ENCODE measurements at regions not wholly inside any gene's neighbourhood (a gene's known extent, or its start where the extent isn't known, plus 50 kb on each side); places are given as distances from the start of the nearest gene placed in this dataset.
A peak's percentile ranks its signal among the peaks of the same experiment; 100 is the strongest.

DNA sequence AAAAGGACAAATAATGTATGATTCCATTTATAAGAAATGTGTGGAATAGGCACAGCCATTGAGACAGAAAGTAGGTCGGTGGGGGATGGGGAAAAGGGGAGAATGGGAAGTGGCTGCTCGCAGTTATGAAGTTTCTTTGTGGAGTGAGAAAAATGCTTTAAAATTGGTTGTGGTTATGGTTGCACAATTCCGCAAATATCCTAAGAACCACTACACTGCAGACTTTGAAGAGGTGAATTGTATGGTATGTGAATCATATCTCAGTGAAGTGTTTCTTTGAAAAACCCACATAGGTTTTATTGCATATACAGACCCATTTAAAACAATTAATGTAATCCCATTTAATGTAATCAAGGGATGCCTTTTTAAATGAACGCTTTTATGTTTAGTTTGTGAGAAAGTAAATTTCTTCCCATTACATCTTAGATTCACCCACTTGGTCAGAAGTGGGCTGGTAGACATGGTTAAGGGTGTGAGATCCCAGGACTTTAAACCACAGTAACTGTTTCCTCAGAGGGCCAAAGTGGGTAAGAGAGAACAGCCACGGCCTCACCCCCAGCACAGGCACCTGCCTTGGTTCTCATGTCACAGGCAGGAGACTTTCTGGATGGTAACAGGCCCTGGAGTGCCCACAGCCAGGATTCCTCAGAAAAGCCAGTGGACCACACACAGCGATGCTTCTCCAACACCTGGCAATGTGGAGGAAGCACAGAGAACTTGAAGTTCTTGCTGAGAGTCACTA is 119.3 kb upstream of the GJB6 start:
- no peak for DNase-seq (ENCODE audit: low spot score)

GRCh38 chr13:20350819-20351218 is 118.7 kb upstream of the GJB6 start:
- no peak for DNase-seq (ENCODE audit: low spot score)

GRCh38 chr13:20350382-20350763 is 118.3 kb upstream of the GJB6 start:
- DNase-seq (ENCODE audit: low spot score) = no peak

DNA sequence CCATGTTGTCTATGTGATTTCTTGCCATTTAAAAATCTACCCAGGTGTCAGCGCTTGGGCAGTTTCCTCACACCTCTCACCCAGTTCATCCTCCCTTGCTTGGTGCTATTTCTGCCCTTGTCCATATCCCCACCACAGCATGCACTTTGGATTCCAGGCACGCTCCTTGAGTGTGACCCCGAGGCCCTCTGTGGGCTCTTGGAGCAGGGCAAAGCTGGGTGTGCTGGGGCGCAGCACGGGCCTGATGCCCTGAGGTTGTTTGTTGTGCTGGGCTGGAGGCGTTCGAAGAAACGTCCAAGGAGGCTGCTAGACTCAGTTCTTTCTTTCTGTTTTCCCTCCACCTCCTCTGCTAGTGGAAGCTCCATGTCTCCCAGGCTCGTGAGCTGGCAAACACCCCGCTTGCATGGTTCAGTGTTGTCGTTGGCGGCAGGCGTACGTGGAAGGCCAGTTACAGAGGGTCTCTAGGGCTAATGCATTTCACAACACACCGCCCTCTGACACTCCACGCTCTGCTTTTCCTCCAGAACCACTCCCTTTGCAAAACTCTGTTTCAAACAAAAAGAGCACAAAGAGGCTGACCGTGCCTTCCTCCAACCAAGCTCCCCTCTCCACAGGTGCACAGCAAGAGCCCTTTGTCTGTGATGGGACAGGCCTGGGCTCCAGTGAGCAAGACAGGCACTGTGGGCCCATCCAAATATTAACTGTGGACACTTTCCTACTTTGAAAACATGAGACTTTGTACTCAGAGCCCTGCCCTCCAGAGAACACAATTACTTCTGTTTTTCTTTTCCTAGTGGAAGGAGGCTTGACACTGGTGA is 117.7 kb upstream of the GJB6 start:
- no peak for DNase-seq (ENCODE audit: low spot score)

DNA sequence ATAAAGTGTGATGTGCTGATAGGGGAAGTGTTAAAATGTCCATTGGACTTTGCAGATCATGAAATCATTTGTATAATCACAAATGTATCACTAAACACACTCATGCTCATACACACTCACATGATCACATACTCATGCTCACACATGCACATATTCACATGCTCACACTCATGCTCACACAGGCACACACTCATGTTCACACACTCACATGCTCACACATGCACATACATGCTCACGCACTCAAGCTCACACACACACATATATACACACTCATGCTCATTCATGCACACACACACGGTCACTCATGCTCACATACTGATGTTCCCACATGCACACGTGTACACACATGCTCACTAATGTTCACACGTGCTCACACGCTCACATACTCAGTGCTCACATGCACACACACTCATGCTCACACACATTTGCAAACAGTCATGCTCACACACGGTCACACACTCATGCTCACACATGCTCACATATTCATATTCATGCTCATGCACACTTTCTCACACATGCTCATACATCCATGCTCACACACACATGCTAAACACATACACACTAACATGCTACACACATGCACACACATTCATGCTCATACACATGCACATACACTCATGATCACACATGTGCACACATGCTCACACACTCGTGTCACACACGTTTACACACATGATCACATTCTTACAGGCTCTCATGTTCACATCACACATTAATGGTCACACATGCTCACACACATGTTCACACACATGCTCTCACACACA is 116.7 kb upstream of the GJB6 start:
- DNase-seq (ENCODE audit: low spot score) = no peak

GRCh38 chr13:20348018-20348417 is 115.9 kb upstream of the GJB6 start:
- DNase-seq (ENCODE audit: low spot score) = no peak

DNA sequence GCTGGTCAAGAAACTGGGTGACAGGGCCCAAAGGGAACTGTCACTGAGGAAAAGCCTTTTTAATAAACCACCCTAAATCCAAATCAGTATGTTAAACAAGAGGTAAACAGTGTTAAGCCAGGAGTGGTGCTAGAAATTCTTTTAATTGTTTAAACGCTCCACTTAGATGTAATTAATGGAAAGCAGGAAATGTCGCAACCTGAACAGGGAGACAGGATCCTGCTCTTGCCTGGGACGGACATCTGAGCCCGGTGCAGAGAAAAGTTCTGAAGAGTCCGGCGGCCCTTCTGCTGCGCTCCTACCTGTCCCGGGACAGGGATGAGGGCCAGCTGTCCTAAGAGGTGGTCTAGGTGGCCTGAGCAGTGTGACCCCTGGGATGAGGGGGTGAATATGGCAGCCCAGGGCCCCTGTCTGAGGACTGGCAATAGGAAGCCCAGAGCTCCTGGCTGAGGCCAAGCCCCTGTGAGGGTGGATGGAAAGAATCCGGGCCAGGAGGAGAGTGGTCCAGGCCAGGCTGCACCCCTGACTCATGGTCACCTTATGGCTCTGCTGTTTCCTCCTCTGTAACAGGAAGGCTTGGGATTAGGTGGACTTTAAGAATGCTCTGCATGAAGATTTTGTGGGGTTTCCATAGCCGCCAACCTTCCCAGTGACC is 112.8 kb upstream of the GJB6 start:
- DNase-seq (ENCODE audit: low spot score) = no peak

DNA sequence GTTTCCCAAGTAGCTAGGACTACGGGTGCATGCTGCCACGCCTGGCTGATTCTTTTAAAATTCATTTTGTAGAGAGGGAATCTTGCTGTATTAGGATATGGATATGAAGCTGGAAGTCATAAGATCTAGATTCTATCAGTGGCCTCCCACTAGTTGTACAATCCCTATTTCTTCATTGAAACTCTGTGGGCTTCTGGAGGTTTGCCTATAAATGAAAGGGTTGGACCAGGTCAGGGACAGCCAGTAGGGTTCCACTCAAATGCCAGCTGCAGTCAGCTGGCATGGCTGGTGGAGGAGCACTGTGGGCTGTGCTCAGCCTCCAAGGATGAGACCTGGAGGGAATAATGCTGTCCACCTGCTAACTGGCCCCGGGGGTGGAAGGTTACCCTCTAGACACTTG is 110.2 kb upstream of the GJB6 start:
- DNase-seq (ENCODE audit: low spot score) = no peak

- DNase-seq (ENCODE audit: low spot score) = peak; percentile 59
Observed at GRCh38 chr13:20340759-20341171, 108.6 kb upstream of the GJB6 start.

GRCh38 chr13:20340136-20340758 is 108.1 kb upstream of the GJB6 start:
- DNase-seq (ENCODE audit: low spot score) = no peak

DNA sequence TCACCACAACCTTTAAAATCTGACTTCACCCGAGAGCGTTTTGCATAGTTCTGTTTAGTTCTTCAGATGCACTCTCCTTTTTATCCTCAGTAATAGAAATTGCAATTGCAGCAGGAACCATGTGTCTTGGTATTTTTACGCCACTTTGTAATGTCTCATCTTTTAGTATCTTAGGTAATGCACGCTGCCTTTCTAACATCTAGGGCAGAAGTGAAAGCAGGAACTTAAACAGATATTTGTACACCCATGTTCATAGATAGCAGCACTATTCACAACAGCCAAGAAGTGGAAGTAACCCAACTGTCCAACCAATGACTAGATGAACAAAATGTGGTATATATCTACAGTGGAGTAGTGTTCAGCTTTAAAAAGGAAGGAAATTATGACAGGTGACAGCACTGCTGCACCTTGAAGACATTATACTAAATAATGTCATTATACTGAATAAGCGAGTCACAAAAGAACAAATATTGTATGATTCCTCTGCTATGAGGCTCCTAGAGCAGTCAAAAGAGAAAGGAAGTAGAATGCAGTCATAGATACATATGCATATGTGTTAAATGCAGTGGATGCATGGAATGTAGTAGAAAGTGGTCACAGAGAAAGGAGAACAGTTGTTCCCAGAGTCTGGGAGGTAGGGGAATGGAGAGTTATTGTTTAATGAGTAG is 105.9 kb upstream of the GJB6 start:
- DNase-seq (ENCODE audit: low spot score) = no peak

- no peak for DNase-seq (ENCODE audit: low spot score)
Observed at GRCh38 chr13:20336761-20337160, 104.6 kb upstream of the GJB6 start.

DNA sequence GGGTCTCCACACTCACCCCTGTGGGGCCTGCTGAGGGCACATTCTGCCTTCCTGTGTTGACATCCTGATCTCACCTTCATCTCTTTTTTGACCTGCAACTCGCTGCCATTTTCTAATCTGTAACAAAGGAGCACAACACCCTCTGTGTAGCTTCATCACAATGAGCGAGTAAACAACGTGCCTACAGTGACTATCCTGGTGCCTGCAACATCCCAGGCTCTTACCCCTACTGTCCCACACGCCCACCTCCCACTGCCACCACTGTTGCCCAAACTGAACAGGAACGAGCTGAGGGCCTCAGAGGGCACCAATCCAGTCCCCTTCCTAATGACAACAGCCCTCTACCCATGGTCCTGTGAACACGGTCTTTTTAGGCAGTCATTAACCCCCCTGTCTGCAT is 102.2 kb upstream of the GJB6 start:
- no peak for DNase-seq (ENCODE audit: low spot score)

- peak; percentile 35 for DNase-seq (ENCODE audit: low spot score)
Observed at GRCh38 chr13:20332361-20333096, 100.4 kb upstream of the GJB6 start.

GRCh38 chr13:20331949-20332348 is 99.8 kb upstream of the GJB6 start:
- no peak for DNase-seq (ENCODE audit: low spot score)

DNA sequence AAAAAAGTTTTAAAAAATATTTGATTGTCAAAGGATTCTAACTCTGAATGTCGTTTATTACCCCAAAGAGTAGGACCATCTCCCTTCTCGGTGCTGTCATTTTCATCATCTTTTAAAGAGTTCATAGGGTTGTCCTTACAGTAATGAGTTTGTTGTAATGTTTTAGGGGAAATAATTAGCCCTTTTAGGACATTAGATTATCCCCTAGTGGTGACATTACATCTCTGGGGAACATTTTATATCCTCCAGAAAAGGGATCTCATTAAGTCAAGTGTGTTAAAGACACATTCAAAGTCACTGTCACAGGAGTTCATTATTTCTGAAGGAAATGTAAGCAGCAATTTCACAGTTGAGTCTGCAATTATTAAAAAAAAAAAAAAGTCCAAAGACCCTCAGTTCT is 99.3 kb upstream of the GJB6 start:
- no peak for DNase-seq (ENCODE audit: low spot score)

- no peak for DNase-seq (ENCODE audit: low spot score)
Observed at GRCh38 chr13:20326809-20327208, 94.7 kb upstream of the GJB6 start.

GRCh38 chr13:20326276-20326675 is 94.2 kb upstream of the GJB6 start:
- DNase-seq (ENCODE audit: low spot score) = no peak

DNA sequence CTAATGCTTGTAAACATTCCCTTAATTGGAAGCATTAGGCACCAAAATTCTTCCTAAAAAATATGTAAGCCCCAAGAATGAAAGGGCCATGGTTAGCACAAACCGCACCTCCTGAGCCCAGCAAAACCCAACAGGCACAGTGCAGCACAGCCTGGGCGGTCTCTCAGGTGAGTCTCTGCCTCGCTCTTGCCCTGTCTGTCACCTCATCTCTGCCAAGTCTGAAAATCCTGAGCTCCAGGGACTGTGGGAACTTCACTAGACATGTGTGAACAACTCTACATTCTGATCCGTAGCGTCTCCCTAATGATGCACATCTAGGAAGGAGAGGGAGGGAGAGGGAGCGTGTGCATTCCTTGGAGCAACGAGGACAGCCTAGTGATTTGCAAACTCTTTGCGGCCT is 88.8 kb upstream of the GJB6 start:
- DNase-seq (ENCODE audit: low spot score) = no peak

DNA sequence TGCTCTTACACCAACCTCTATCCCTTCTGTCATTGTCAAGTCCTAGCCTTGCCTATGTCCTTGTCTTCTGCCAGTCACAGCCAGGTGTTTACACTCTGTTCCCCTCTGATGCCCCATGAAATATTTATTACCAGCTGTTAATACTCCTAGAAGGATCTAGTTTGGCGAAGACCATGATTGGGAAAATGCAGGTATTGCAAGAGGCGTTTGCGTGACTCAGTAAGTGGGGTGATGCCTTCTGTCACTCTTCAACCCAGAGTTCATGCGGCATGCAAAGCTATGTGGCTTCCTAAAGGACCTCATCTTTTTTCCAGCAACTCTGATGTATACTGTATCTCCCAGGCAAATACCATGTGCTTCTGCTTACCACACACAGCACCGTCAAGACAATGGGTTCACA is 81.8 kb upstream of the GJB6 start:
- DNase-seq (ENCODE audit: low spot score) = no peak

GRCh38 chr13:20312292-20312691 is 80.2 kb upstream of the GJB6 start:
- no peak for DNase-seq (ENCODE audit: low spot score)

Measured in Ammon's horn (tissue), 1 donor.